ENCODE measurements at regions not wholly inside any gene's neighbourhood (a gene's known extent, or its start where the extent isn't known, plus 50 kb on each side); places are given as distances from the start of the nearest gene placed in this dataset.
"Not testable (repeated sequence)": the region's sequence is repeated elsewhere in the genome, so short reads cannot be mapped to it uniquely, and the experiment has no call there.

DNA sequence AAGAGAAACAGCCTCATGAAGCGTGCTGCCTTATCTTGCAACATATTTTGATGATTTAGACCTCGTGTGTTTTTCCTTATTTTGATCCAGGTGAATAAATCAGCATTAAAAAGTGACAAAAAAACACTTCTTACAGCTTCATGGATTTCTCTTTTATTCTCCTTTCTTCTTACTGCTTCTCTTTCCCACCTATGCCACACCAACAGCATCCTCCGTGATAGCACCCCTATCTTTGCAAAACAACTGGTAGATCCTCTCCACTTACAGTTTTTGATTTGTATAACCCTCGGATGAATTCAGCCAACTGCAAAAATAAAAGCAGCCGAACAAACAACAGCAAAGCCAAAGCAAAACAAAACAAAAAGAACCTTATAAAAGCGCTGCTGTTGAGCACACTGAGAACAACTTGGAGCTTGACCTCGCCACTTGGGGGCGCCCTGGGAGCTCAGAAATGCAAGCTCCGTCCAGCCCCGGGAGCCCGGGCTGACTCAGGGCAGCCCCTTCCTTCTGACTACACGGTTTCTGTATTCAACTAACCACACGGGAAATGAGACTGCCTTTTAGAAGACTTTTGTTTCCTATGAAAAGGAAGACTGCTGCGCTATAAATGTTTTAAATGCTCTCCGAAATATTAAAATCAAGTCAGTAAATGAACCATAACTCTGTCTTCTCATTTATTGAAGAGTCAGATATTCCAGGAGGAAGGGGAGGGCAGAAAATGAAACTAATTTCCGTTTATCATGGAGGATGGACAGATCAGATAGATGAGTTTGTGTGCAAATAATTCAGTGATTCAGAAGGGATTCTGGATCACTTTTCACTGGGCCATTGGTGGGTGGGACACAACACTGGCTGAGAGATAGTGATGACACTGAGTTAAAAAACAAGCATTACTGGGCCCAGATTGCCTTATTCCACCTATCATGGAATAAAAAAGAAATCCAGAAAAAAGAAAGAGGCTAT lies 186.8 kb downstream of the ATP6V0E2 start:
- TF ChIP-seq, protein P1, sequence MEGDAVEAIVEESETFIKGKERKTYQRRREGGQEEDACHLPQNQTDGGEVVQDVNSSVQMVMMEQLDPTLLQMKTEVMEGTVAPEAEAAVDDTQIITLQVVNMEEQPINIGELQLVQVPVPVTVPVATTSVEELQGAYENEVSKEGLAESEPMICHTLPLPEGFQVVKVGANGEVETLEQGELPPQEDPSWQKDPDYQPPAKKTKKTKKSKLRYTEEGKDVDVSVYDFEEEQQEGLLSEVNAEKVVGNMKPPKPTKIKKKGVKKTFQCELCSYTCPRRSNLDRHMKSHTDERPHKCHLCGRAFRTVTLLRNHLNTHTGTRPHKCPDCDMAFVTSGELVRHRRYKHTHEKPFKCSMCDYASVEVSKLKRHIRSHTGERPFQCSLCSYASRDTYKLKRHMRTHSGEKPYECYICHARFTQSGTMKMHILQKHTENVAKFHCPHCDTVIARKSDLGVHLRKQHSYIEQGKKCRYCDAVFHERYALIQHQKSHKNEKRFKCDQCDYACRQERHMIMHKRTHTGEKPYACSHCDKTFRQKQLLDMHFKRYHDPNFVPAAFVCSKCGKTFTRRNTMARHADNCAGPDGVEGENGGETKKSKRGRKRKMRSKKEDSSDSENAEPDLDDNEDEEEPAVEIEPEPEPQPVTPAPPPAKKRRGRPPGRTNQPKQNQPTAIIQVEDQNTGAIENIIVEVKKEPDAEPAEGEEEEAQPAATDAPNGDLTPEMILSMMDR (IDR thresholded peaks at IDR 0.05; ENCODE audit: insufficient read depth, missing control alignments) = peak; percentile 53
- FAIRE-seq; DNase-seq (ENCODE audit: insufficient read length, low spot score): not testable (repeated sequence)

GRCh38 chr7:150063195-150063594 lies 189.4 kb downstream of the ATP6V0E2 start:
- FAIRE-seq = not testable (repeated sequence)

GRCh38 chr7:150069555-150070313 lies 196.0 kb downstream of the ATP6V0E2 start:
- not testable (repeated sequence) for FAIRE-seq; DNase-seq (ENCODE audit: insufficient read length, low spot score)

More at GRCh38 chr7:150063195-150063594, 189.4 kb downstream of the ATP6V0E2 start:
- not testable (repeated sequence) for DNase-seq (ENCODE audit: insufficient read length, low spot score)

DNA sequence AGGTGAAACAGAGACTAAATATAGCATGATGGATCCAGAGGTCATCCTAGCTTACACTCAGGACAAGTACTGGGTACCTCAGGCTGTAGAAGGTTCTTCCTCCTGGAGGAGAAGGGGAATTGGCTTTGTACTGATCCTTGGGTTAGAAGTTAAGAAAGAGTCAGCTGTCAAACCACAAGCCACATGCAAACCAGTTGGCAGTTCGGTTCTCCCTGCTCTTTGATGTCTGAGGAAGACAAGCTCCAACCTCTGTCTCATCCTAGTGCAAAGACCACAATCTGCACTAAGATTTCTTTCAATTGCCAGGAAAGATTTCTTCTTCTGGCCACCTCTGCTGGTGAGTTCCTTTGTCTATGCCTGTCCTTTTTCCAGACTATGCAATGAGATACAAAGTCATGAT lies 203.8 kb downstream of the ATP6V0E2 start:
- DNase-seq (ENCODE audit: insufficient read length, low spot score); FAIRE-seq: not testable (repeated sequence)

DNA sequence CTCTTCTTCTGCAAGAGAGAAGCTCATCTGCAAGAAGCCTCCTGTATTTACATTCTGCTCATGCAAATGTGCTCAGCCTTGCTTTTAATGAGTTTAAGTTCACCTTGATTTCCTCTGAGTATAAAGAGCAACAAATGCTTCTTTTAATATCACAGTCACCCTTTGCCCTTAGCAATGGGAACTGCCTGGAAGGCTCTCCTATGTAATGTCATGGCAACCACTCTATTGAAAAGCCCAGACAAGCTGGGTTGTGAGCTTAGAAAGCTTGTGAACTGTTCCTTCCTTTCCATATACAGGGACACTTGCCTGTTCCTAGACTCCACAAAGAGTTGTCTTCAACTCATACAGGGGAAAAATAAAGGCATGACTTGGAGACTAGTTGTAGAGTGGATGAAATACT lies 208.1 kb downstream of the ATP6V0E2 start:
- DNase-seq (ENCODE audit: insufficient read length, low spot score); FAIRE-seq: not testable (repeated sequence)

- FAIRE-seq; DNase-seq (ENCODE audit: insufficient read length, low spot score): not testable (repeated sequence)
Observed at GRCh38 chr7:150084724-150085123, 211.0 kb downstream of the ATP6V0E2 start.

DNA sequence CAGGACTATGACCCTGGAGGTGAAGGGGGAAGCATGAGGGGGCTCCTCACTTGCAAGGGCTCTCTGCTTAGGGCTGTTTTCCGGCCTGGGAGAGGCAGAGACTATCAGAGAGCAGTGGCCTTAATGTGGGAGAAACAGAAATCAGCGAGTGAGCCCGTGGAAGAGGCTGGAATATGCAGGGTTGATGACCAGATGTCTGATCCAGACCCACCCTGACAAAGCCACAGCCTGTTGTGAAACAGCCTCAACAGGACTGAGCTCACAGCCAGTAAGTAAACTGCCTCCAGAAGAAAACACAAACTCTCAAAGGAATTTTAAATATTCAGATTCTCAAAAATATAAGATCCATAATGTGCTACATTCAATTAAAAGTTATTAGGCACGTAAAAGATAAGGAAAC lies 213.7 kb downstream of the ATP6V0E2 start:
- FAIRE-seq; DNase-seq (ENCODE audit: insufficient read length, low spot score): not testable (repeated sequence)

DNA sequence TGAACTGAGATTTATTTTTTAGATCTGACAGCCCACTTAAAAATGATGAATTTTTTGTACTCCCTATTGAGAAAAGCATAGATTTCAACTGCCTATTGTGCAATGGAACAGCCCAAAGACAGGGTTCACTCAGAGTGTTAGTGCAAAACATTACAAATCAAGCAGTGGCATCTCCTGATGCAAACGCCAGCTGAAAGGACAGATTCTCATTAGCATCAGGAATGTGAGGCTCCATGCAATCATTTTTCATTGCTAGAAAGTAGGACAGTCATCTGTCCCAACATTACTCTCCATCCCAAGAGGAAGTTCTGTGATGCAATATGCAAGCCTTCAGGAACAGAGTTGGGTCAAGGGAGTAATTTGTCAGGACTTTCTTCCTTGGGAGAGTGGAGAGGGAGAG lies 215.4 kb downstream of the ATP6V0E2 start:
- DNase-seq (ENCODE audit: insufficient read length, low spot score); FAIRE-seq: not testable (repeated sequence)

DNA sequence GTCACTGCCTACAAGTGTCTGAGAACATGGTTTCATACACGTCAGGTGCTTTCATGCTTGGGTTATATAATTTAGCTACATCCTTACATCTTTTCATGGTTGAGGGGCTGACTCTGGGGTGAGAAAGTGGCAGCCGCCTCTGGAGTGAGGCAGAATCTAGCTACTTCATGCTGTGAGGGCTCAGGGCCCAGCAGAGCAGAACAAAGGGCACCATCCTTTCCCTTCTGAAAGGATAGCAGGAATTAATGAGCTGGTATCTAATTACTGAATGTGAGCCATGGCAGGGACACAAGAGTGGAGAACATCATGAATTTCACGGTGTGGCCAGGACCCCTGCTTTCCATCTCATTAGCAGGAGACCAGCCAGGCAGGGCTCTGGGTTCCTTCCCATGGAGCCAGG lies 217.0 kb downstream of the ATP6V0E2 start:
- DNase-seq (ENCODE audit: insufficient read length, low spot score); FAIRE-seq: not testable (repeated sequence)

DNA sequence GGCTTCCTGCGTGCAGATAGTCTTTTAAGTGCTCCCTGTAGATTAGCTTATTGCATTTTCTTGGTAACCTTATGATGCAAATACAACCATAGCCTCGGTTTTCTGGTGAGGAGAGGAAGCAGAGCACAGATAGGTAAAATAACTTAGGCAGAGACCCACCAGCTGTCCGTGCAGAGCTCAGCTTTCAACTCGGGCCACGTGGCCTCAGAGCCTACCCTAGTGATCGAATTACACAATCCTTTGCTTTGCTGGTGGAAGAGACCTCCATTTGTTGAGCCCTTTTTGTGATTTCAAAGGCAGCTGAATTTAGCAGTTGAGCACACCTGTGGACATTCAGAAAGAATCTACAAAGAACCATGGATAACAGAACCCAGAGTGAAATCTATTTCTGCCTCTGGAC lies 220.1 kb downstream of the ATP6V0E2 start:
- FAIRE-seq; DNase-seq (ENCODE audit: insufficient read length, low spot score): not testable (repeated sequence)

GRCh38 chr7:150096213-150096994 lies 222.6 kb downstream of the ATP6V0E2 start:
- FAIRE-seq; DNase-seq (ENCODE audit: insufficient read length, low spot score): not testable (repeated sequence)

DNA sequence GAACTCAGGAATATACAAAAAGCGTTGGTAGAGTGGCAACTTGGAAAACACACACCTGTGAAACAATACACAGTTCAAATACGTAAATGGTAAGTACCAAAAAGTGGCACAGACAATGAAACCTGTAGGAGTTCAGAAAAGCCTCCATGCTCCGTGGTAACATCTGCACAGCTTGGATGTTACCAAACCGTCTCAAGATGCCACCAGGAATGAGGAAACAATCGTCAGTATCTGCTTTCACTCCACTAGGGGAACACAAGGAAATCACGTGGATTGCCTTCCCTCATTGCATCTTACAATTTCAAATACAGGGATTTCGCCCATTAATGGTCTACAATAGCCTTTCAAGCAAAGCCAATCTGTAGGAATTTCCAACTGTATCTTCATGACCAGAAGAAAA lies 224.6 kb upstream of the LRRC61 start:
- not testable (repeated sequence) for DNase-seq (ENCODE audit: insufficient read length, low spot score); FAIRE-seq

DNA sequence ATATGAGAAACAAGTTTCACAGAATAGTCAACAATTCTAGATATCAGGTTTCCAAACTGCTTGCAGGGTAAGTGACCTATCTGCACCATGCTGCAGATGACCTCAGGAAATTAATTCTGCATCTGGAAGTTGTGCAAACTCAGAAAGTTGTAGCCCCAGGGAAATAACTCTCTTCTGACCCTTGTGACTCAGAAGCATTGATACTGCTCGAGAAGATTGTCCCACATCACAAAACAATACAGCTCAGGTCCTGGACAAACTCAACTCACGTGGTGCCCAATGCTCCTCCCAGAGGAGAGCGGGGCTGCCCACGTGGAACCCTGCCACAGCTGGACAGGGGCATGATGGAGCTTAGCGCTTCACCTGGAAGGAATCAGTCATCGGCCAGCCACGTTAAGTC lies 221.9 kb upstream of the LRRC61 start:
- FAIRE-seq; DNase-seq (ENCODE audit: insufficient read length, low spot score): not testable (repeated sequence)

DNA sequence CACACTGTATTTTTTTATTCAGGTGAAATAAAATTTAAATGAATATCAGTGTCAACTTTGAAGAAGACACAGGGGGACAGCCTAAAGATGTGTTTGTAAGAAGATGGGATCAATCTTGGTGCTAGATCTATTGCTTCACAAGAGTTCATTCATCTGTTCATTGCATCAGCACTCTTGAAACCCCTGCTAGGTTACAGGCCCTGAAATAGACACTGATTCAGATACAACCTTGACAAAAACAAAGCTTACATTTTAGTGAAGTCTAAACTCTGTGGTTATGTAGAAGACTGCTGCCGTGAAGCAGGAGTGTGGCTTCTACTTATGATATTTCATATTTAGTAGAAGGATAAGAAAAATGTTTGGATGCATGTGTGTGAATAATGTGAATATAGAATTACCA lies 215.9 kb upstream of the LRRC61 start:
- not testable (repeated sequence) for FAIRE-seq; DNase-seq (ENCODE audit: insufficient read length, low spot score)

- not testable (repeated sequence) for FAIRE-seq; DNase-seq (ENCODE audit: insufficient read length, low spot score)
Observed at GRCh38 chr7:150110375-150110820, 212.8 kb upstream of the LRRC61 start.

GRCh38 chr7:150110882-150111281 lies 212.3 kb upstream of the LRRC61 start:
- DNase-seq (ENCODE audit: insufficient read length, low spot score); FAIRE-seq: not testable (repeated sequence)

- FAIRE-seq; DNase-seq (ENCODE audit: insufficient read length, low spot score): not testable (repeated sequence)
Observed at GRCh38 chr7:150111373-150112139, 211.6 kb upstream of the LRRC61 start.

Measured in D721Med (cell line).